B cell (primary cell): ENCODE measurements at regions not wholly inside any gene's neighbourhood (a gene's known extent, or its start where the extent isn't known, plus 50 kb on each side); places are given as distances from the start of the nearest gene placed in this dataset.

Source experiments
- CTCF ChIP-seq: fragments of 200-600 bp; IDR thresholded peaks from one replicate; pipeline ENCODE4 v1.8.0; 2022; ENCODE audit warnings: antibody characterized with exemption, mild to moderate bottlenecking
- EZH2 ChIP-seq: IDR thresholded peaks from 2 replicates; pipeline ENCODE4 v1.6.1; 2012; ENCODE audit warnings: borderline replicate concordance, low read depth, mild to moderate bottlenecking, moderate library complexity, low read length; ENCODE audit not compliant: insufficient read depth, poor library complexity, severe bottlenecking

DNA sequence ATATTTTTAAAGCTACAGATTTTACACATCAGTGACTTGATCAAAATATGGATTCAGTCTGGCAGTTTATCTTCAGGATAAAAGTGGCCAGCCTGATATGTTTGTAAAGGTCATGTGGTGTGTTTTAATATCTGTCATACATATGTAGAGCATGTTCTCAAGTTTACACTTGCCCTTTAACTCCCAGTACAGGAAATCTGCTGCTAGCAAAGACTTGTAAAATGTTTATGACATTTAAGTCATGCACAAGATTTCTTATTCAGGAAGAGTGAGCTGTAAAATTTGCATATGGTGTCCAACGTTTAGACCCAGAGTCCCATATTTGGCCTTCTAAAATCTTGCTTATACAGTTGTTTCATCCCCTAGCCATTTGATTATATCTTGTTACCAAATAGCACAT, 197.5 kb upstream of the FLRT2 start:
- TF ChIP-seq CTCF (no peak), EZH2 (no peak)
